Sigmoid colon (tissue), 4 donors: ENCODE measurements at regions not wholly inside any gene's neighbourhood (a gene's known extent, or its start where the extent isn't known, plus 50 kb on each side); places are given as distances from the start of the nearest gene placed in this dataset.

ENCODE experiments used
- CTCF ChIP-seq, 4 experiments: fragments of 450-650 bp in 3 of 4; fragments of 200-600 bp in 1 of 4; IDR thresholded peaks; one replicate each; pipeline ENCODE4 v1.5.1; 2016 to 2019; ENCODE audit warnings: antibody characterized with exemption in 4 of 4, mild to moderate bottlenecking in 3 of 4, moderate library complexity in 2 of 4
- EP300 ChIP-seq, 4 donors: sonication (generic); formaldehyde crosslinking; IDR thresholded peaks; one replicate each; pipeline ENCODE4 v1.6.1; 2017; ENCODE audit warnings: antibody characterized with exemption in 4 of 4
- POLR2A ChIP-seq, 2 donors: fragments of 450-650 bp; IDR thresholded peaks; one replicate each; pipeline ENCODE4 v1.6.1; 2016; ENCODE audit warnings: antibody characterized with exemption in 2 of 2, mild to moderate bottlenecking in 2 of 2, moderate library complexity in 2 of 2
- POLR2AphosphoS5 ChIP-seq, 4 donors: sonication (generic); formaldehyde crosslinking; IDR thresholded peaks; one replicate each; pipeline ENCODE4 v1.6.1; 2017; ENCODE audit warnings: antibody characterized with exemption in 4 of 4

- TF ChIP-seq POLR2A (IDR thresholded peaks at IDR 0.05): no peak
- no peak for TF ChIP-seq CTCF (IDR thresholded peaks at IDR 0.05)
- TF ChIP-seq POLR2AphosphoS5 (IDR thresholded peaks at IDR 0.05): no peak
- TF ChIP-seq EP300 (IDR thresholded peaks at IDR 0.05): no peak
Measured at GRCh38 chr7:47008461-47008860, 573.5 kb downstream of the TNS3 start.
